HG02642 (cell line): ENCODE measurements at regions not wholly inside any gene's neighbourhood (a gene's known extent, or its start where the extent isn't known, plus 50 kb on each side); places are given as distances from the start of the nearest gene placed in this dataset.
A peak's percentile ranks its signal among the peaks of the same experiment; 100 is the strongest.

Experiments used
- ATAC-seq: cut with Tn5 transposase; IDR thresholded peaks from one replicate; pipeline ENCODE4 v1.9.1; 2021; ENCODE audit warnings: mild to moderate bottlenecking; ENCODE audit not compliant: unreplicated experiment, poor library complexity

DNA sequence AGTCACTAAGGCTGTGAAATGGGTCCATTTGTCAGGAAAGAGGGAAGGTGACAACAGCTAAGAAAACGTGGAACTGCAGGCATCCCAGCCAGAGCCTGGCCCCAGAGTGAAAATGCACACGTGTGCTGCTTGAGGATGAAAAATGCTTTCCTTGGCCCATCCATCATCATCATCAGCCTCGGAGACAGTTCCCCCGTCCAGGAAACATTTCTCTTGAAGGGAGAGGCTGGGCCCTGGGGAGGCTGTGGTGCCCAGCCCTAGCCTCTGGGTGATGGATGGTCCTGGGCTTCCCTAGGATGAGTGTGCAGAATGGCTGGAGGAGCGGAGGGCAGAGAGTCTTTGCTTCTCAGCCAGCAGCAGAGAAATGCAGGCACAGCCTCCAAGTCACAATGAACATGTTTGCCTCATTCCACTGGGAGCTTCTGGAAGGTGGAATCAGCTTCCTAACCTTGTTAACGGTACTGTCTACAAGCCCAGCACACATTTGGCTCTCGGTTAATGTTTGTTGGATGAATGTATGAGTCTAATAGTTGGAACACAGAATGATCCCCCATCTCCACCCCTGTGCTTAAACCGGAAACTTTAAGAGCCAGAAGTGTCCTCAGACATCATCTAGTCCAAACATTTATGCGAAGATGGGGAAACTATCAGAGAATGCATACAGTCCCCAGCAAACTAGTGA is 164.0 kb downstream of the RDH14 start:
- ATAC-seq: no peak

DNA sequence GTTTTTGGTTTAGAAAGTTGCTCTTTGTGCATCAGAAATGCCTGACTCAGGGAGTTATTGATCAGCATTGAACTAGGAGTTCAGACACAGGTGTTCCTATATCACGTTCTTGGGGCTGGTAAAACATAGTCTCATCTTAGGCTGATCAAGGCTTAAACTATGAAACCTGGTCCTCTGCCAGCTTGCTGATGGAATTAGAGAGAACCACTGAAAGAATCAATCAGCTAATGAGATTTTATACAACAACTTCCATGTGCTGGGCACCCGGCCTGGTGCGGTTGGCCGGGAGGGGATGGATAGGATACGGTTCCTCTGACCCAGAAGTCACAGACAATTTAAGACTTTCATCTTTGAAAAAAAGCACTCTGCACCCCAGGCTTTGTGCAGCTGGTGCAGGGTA is 164.9 kb downstream of the RDH14 start:
- no peak for ATAC-seq

DNA sequence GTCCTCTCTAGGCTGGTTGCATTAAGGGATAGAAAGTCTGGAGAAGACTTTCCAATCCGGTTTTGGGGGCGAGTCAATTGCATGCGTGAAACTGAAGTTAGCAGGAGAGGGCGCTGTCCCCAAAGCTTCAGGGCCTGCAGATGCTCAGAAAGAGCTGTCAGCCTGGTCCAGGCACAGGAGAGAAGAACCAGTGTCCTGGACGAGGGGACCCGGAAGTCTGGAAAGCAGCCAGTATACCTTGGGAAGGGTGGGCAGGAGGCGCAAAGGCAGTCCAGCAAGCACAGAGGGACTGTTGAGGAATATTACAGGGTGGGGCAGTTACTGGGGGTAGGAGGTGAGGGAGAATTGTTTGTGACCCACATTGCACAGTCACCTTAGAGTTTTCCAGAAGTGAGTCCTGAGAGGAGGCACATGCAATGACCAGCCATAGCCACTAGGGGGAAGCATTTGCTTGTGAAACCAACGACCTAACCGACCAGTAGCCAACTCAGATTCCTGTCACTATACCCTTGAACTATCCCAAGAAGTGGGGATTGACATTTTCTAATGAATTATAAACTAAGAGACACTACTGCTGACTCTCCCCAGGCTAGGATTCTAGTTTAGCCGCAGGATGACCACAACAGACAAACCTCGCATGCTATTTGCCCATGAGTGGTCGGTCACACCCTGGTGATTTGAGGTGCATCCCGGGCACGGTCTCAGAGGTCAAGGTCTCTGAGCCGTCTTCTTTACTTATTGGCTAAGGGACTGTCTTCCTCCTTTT is 172.8 kb downstream of the RDH14 start:
- ATAC-seq: peak; percentile 86

DNA sequence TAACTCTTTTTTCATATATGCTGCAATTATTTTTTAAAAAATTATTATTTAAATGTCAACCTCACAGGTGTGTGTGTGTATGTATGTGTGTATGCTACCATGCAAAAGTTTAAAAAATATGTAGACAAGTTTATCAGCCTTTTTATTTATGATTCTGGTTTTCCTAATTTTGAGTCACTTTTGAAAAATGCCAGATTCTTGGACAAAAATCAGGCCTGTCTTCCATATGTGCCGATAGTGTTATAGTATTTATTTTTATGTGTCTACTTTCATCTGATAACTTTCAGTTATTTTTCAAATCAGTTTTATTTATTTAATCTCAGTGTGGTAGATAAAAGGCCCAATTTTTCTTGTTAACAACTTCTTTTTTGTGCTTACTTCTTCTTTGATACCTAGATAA is 176.2 kb downstream of the RDH14 start:
- no peak for ATAC-seq

DNA sequence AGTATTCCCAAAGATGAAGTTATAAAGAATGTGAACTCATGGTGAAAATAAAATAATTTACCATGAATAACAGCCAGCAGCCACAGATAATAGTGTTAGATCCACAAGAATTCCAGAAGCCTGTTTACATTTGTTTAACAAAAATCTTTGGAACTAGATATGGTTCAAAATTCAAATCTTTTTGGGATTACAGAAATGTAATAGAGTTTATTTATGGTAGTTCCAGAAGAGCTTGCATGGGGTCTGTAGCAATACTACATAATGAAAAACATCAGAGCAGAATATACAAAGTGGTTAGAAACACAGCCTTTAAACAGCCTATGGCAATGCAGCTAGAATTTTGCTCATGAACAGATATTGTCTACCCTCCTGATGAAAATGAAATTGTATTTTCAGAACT is 179.1 kb downstream of the RDH14 start:
- ATAC-seq: no peak

DNA sequence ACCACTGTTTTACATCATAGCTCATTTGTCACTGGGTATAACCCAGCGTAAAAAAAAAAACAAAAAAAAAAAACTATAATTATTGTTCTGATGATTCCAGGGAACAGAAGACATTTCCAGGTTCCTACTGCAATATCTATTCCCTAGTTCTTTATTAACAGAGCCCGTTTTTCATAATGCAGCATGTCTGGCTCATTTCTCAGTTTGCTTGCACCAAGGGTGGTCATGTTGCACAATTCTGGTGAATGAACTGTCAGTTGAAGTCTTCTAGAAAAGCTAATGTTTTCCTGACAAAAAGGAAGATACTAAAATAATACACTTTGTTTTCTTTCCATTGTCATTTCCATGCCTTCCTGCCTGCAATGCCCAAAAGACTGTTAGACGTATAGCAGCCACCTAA is 180.1 kb downstream of the RDH14 start:
- ATAC-seq: no peak

GRCh38 chr2:18379870-18380269 is 180.6 kb downstream of the RDH14 start:
- no peak for ATAC-seq

GRCh38 chr2:18378020-18378653 is 182.3 kb downstream of the RDH14 start:
- peak; percentile 94 for ATAC-seq

- ATAC-seq: no peak
Observed at GRCh38 chr2:18376936-18377335, 183.5 kb downstream of the RDH14 start.

DNA sequence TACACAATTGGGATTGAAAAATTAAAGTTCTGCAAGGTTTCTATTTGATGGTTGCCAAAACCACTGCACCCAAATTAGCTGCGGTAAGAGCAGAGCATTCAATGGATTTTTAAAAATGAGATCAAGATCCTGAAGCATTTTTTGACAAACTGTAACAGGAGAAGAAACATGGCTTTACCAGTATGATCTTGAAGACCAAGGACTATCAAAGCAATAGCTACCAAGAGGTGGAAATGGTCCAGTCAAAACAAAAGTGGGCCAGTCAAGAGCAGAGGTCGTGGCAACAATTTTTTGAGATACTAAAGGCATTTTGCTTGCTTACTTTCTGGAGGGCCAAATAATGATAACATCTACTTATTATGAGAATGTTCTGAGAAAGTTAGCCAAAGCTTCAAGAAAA is 186.8 kb downstream of the RDH14 start:
- ATAC-seq: no peak

GRCh38 chr2:18373081-18373480 is 187.4 kb downstream of the RDH14 start:
- ATAC-seq: no peak

GRCh38 chr2:18372641-18373040 is 187.8 kb downstream of the RDH14 start:
- ATAC-seq: no peak

GRCh38 chr2:18369760-18370159 is 190.7 kb downstream of the RDH14 start:
- ATAC-seq: no peak

DNA sequence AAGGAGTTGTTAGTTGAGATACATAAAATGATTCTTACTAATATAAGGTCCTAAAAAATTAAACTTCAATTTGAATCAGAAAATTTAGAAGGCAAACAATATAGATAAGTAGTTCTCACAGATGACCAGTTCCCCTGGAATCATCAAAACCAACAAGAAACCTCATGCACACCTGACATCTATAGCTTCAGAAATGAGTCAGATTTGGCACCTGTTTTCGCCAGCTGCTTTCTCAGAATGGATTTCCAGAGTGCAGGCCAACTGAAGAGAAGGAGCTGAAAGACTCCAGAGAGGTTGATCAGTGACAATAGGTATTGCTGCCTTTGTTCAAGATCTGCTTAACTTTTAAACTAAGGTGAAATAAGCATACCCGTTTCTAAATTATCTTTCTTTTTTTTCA is 192.4 kb downstream of the RDH14 start:
- no peak for ATAC-seq

DNA sequence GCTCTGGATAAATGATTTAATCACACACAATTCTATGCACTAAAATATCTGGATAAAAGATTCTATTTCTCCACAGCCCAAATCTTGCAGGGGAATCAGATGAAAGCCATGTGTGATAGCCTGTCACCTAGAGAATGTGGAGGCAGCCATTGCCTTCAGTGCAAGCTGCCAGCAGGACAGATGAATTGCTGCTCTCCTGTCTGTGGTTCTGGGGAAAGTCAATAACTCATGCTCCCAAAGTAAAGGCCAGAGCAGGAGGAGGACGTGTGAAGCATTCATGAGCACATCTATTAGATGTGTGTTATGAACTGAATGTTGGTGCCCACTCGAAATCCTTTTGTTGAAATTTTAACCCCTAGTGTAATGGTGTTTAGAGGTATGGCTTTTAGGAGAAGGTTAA is 195.1 kb downstream of the RDH14 start:
- ATAC-seq: no peak

DNA sequence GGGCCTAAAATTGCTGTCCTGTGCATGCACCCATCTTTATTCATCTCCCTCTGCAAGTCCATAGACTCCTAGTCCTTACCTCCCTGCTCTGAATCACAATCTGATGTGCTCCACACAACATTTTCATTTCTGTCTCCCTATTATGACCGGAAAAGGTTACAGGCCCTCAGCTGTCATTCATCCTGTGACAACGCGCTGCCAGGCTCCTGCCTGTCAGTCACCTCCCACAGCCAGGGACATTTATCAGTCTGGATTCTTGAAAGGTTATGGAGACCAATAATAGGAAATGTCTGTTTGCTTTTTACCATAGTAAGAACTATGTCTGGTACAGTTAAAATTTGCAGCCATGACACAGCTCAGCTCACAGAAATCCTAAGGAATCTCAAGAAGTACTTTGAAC is 197.1 kb downstream of the RDH14 start:
- ATAC-seq: no peak

GRCh38 chr2:18362696-18363095 is 197.8 kb downstream of the RDH14 start:
- ATAC-seq: no peak

DNA sequence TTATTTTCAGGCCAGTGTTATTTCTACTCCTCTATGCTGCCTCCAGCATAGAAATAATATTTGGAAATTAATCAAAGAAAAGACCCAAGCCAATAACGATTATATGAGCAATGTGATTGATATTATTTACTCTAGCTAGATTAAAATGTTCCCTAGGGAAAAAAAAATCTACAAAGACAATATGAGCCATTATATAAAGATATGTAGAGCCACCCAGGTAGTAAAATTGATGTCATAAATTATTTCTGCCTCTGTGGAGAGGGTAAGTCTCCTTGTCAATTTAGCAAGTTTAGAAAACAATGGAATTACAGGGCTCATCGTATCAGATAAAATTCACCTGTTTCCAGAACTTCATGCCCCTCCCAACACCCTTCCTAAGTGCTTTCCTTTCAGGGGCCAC is 202.9 kb downstream of the RDH14 start:
- ATAC-seq: no peak

DNA sequence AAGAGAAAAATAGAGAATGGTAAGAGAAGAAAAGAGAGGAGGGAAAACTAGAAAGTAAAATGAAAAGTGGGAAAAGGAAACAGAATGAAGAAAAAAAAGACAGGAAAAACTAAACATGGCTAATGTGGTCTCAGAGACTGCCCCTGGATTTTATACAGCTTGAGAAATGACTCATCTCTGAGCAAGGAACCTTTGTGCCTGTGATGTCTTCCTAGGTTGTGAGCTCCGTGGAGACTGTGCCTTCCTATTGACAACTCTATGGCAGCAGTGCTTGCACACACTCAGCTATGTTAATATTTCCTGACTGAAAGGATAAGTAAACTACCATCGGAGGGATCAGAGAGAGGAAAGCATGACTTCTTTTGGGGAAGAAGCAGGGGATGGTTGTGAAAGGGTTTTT is 203.8 kb downstream of the RDH14 start:
- no peak for ATAC-seq

DNA sequence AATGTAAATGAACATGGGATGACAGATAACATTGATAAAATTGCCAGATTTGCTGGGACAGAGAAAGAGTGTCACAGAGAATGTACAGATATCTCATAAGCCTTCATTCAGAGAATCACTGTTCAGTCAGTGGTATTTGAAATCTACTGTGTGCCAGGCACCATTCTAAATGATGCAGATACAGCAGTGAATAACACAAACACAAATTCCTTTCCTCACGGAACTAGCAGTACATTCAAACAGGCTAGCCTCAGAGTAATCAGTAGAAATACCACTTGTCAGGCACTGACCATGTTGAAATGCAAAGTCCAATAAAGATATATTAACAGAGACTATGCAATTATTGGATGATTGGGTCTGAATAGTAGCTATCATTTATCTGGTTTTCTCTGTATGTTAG is 211.0 kb downstream of the RDH14 start:
- ATAC-seq: no peak

GRCh38 chr2:18346874-18347273 is 213.6 kb downstream of the RDH14 start:
- no peak for ATAC-seq

DNA sequence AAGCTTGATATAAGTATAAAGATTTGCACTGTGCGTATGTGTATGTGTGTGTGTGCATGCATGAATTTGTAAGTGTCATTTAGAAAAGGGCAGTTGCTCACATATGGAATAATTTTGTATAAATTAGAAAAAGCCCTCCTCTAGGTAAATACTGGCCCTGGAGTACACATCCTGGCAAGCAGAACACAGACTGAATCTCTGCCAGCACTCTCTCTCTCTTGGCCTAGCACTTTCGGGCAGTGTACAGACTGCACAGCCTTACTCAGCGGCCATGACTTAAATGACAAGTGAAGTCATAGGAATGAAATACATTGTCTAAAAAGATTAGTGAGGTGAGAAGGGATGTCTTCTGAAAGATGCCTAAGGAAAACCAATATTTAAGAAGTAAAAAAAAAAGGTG is 214.1 kb downstream of the RDH14 start:
- ATAC-seq: no peak
